ENCODE measurements at regions not wholly inside any gene's neighbourhood (a gene's known extent, or its start where the extent isn't known, plus 50 kb on each side); places are given as distances from the start of the nearest gene placed in this dataset.

DNA sequence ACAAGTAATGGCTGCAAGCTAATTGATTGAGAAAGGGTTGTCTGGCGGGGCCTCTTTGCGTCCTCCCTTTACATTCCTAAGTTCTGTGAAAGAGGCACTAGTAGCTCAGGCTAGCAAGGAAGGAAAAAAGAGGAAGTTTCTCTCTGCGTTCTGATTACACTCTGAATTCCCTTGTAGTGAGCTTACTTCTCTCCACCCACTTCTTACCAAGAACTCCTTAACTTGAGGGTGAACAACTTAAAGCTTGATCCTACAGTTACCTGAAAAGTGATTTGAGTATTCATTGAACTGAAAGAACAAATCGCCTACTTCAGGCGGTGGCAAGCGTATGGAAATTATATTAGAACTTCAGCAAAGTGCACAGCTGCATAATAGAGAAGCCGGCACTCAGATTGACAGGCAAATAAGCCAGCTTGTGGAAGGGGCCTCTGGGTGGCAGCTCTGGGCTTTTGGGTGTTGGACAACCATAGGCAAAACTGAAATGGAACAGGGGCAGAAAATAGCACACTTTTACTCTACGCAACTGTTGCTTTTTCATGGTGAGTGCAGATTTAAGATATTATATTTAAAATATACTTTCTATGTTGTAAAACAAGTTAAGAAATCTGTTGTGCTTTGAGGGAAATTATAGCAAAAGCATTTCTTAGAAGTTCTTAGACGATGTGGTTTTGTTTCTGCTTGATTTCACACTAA, 464.5 kb downstream of the USP25 start:
- no peaks in the 10 kb centered on the region for H3K36me3 ChIP-seq
- TF ChIP-seq POLR2A (IDR thresholded peaks at IDR 0.05): peak in 1 of 2 donors; percentile 53
- TF ChIP-seq, protein P1, sequence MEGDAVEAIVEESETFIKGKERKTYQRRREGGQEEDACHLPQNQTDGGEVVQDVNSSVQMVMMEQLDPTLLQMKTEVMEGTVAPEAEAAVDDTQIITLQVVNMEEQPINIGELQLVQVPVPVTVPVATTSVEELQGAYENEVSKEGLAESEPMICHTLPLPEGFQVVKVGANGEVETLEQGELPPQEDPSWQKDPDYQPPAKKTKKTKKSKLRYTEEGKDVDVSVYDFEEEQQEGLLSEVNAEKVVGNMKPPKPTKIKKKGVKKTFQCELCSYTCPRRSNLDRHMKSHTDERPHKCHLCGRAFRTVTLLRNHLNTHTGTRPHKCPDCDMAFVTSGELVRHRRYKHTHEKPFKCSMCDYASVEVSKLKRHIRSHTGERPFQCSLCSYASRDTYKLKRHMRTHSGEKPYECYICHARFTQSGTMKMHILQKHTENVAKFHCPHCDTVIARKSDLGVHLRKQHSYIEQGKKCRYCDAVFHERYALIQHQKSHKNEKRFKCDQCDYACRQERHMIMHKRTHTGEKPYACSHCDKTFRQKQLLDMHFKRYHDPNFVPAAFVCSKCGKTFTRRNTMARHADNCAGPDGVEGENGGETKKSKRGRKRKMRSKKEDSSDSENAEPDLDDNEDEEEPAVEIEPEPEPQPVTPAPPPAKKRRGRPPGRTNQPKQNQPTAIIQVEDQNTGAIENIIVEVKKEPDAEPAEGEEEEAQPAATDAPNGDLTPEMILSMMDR (IDR thresholded peaks at IDR 0.05): peak in 2 of 6 experiments; percentile 24 to 39
- intact Hi-C loops (cut with DNase I): loop anchor here (10.0 kb wide), 1 partner anchor 131 kb away; no protein-coding TSS in a partner anchor
- H3K4me3 ChIP-seq (replicated peaks in 1 of 3): peak overlapping the region in 2 of 3 donors; percentile 26 to 45
- peak overlapping the region; percentile 54 to 86 (median 77) for H3K27ac ChIP-seq
- WGBS, 2 donors: 10 to 11% methylated on average over 9 of the region's 9 CpGs
- peaks cover 0 to 4% of the 10 kb centered on the region in 2 donors for H3K4me1 ChIP-seq
- no peaks in the 10 kb centered on the region for H3K9me3 ChIP-seq
- DNase-seq: peak; percentile 64 to 70
- H3K27me3 ChIP-seq: no peaks in the 10 kb centered on the region

DNA sequence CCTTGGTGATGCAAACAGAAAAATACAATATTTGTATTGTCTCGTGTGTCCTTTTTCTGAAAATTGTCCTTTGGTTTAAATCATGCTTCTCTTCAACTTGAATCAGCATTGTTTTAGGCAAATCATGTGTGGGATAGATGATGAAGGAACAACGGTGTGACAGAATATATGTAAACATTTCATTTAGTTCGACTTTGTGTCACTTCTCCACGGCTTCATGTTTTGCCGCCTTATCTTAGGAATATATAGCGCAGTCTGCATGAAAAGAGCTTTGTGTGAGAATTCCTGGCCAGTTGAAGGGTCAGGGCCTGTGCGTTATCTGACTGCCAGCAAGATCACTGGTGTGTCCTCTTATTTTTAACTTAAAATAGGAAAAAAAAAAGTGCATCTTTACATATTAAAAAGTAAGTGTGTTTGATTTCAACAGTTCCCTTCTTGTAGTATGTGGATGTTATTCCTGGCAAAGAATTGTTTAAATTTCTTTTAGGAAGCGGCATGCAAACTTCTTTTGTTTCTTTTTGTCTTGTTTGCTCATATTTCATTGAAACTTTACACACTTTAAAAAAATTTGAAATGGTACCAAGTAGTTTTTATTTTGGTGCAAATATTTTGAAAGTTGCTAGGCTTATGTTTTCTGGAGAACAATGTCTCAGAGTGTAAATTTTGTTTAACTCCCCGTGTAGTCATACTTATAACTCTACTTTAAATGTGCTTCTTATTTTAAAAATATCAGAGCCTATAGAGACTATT, 465.2 kb downstream of the USP25 start:
- Histone ChIP-seq H3K4me3 (replicated peaks in 1 of 3) (peak overlapping the region in 2 of 3 donors; percentile 26 to 45), H3K36me3 (no peaks in the 10 kb centered on the region), H3K4me1 (peaks cover 0 to 4% of the 10 kb centered on the region in 2 donors), H3K27me3 (no peaks in the 10 kb centered on the region), H3K9me3 (no peaks in the 10 kb centered on the region), H3K27ac (peak overlapping the region; percentile 54 to 86 (median 77))
- intact Hi-C loops (cut with DNase I): loop anchor here (10.0 kb wide), 1 partner anchor 130 kb away; no protein-coding TSS in a partner anchor
- WGBS, 2 donors: 7 to 12% methylated on average over 9 of the region's 9 CpGs
- TF ChIP-seq POLR2A (IDR thresholded peaks at IDR 0.05): no peak
- TF ChIP-seq, protein P1 (IDR thresholded peaks at IDR 0.05): no peak
- DNase-seq: peak in 1 of 2 donors; percentile 11

DNA sequence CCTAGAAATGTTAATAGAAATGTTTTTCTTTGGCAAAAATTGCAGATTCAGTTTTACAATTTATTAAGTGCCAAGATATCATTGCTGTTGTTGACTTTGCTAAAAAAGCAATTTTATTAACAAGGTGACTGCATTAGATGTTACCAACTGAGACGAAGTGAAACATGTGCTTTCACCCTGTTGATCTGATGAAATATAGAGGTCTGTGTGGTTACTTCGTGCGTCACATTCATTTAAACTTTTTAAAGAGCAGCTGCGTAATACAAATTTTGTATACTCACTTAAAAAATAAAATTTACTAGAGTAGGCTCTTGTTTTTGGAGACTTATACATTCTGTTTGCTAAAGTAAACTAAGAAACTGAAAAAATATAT, 465.7 kb downstream of the USP25 start:
- H3K27me3 ChIP-seq: no peaks in the 10 kb centered on the region
- no peak for DNase-seq
- no peaks in the 10 kb centered on the region for H3K36me3 ChIP-seq
- TF ChIP-seq, protein P1 (IDR thresholded peaks at IDR 0.05): no peak
- no peak for TF ChIP-seq POLR2A (IDR thresholded peaks at IDR 0.05)
- peak overlapping the region; percentile 54 to 86 (median 77) for H3K27ac ChIP-seq
- WGBS, 2 donors: 10 to 14% methylated on average over 4 of the region's 4 CpGs
- H3K9me3 ChIP-seq: no peaks in the 10 kb centered on the region
- peaks cover 0 to 4% of the 10 kb centered on the region in 2 donors for H3K4me1 ChIP-seq
- peak overlapping the region in 2 of 3 donors; percentile 26 to 45 for H3K4me3 ChIP-seq (replicated peaks in 1 of 3)
- intact Hi-C loops (cut with DNase I): loop anchor here (10.0 kb wide), 1 partner anchor 129 kb away; no protein-coding TSS in a partner anchor

DNA sequence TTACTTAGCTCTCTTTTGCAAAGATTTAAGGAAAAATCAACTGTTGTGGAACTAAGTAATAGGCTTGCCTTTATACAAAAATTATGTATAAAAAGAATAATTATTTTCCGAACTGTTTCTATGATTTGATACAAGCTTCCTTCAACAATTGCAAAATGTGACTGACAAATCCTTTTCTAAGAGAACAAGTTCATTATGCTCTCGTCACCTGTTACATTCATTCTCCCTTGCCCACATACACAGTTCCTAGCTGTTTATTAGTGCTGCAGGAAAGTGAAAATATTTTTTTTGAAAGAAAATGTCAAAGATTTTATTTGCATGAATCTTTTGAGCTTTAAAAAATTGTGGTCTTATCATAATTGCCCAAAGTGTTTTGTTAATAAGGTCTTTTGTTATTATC, 466.2 kb downstream of the USP25 start:
- TF ChIP-seq, protein P1 (IDR thresholded peaks at IDR 0.05): no peak
- no peak for TF ChIP-seq POLR2A (IDR thresholded peaks at IDR 0.05)
- WGBS, 2 donors: 24 to 39% methylated on average over 2 of the region's 2 CpGs
- Histone ChIP-seq H3K4me1 (peaks cover 0 to 4% of the 10 kb centered on the region in 2 donors), H3K27me3 (no peaks in the 10 kb centered on the region), H3K4me3 (replicated peaks in 1 of 3) (peak overlapping the region in 2 of 3 donors; percentile 26 to 45), H3K36me3 (no peaks in the 10 kb centered on the region), H3K27ac (peak overlapping the region; percentile 54 to 86 (median 77)), H3K9me3 (no peaks in the 10 kb centered on the region)
- intact Hi-C loops (cut with DNase I): loop anchor here (10.0 kb wide), 1 partner anchor 129 kb away; no protein-coding TSS in a partner anchor
- DNase-seq: no peak
